ENCODE measurements at regions not wholly inside any gene's neighbourhood (a gene's known extent, or its start where the extent isn't known, plus 50 kb on each side); places are given as distances from the start of the nearest gene placed in this dataset.

DNA sequence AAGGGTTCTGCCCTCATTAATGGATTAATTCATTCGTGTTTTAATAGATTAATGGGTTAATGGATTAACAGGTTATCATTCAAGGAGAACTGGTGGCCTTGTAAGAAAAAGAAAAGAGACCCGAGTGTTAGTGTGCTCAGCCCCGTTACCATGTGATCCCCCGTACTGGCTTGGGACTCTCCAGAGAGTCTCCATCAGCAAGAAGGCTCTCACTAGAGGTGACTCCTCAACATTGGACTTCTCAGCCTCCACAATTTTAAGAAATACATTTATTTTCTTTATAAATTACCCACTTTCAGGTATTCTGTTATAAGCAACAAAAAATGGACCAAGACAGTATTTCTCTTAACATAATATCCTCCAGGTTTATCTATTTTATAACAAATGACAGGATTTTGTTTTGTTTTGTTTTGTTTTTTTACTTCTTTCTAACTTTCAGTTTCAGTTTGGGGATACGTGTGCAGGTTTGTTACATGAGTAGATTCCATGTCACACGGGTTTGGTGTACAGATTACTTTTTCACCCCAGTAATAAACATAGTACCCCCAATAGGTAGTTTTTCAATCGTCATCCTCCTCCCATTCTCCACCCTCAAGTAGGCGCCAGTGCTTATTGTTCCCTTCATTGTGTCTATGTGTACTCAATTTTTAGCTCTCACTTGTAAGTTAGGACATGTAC lies 456.1 kb downstream of the DNAH5 start:
- TF ChIP-seq, protein P1, sequence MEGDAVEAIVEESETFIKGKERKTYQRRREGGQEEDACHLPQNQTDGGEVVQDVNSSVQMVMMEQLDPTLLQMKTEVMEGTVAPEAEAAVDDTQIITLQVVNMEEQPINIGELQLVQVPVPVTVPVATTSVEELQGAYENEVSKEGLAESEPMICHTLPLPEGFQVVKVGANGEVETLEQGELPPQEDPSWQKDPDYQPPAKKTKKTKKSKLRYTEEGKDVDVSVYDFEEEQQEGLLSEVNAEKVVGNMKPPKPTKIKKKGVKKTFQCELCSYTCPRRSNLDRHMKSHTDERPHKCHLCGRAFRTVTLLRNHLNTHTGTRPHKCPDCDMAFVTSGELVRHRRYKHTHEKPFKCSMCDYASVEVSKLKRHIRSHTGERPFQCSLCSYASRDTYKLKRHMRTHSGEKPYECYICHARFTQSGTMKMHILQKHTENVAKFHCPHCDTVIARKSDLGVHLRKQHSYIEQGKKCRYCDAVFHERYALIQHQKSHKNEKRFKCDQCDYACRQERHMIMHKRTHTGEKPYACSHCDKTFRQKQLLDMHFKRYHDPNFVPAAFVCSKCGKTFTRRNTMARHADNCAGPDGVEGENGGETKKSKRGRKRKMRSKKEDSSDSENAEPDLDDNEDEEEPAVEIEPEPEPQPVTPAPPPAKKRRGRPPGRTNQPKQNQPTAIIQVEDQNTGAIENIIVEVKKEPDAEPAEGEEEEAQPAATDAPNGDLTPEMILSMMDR (IDR thresholded peaks at IDR 0.05; ENCODE audit: low read depth, low read length, missing control alignments): no peak
- DNase-seq (ENCODE audit: extremely low read depth, low read depth): no peak
- H3K4me3 ChIP-seq (replicated peaks; ENCODE audit: low read depth, low read length): no peak overlapping the region

DNA sequence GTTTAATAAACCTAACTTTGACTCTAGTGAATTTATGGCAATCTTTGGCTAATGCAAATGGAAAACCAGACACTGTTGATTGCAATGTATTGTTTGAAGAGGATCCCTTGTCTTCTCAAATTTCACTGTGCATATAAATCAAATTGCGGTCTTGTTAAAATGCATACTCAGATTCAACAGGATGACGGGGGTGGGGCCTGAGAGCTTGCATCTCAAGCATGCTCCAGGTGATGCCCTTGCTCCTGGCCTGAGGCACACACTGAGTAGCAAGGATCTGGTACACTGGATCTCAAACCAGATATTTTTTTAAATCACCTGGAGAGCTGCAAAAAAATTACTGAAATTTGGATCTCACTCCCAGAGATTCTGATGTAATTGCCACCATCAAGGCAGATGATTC lies 463.7 kb downstream of the DNAH5 start:
- DNase-seq (ENCODE audit: extremely low read depth, low read depth): no peak
- TF ChIP-seq, protein P1 (IDR thresholded peaks at IDR 0.05; ENCODE audit: low read depth, low read length, missing control alignments): no peak
- H3K4me3 ChIP-seq (replicated peaks; ENCODE audit: low read depth, low read length): no peak overlapping the region

DNA sequence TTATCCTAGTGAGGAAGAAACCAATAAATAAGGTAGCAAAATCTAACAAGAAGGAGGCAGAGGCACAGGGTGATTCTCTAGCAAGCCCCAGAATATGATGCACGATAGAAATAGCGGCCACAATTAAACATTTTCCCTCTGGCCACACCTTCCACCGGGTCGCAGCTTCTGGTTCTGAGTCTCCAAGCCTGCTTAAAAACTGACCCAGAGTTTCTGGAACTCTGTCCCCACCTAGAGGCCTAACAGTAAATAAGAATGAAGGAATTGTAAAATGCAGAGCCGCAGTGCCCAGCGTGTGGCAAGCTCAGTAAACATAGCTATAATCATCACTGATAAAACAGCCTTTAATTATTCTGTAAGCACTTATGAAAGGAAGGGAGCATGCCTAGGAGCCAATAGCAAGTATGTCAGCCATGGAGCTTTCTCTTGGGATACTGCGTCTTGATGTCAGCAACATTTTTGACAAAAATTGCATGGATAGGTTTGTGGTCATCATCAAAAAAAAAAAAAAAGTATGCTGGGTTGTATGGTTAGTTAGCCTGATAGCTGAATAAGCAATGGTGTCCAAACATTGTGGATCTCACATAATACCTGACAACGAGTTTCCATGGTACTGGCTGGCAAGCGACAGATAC lies 465.5 kb downstream of the DNAH5 start:
- DNase-seq (ENCODE audit: extremely low read depth, low read depth): peak; percentile 1
- TF ChIP-seq, protein P1 (IDR thresholded peaks at IDR 0.05; ENCODE audit: low read depth, low read length, missing control alignments): peak; percentile 26
- H3K4me3 ChIP-seq (replicated peaks; ENCODE audit: low read depth, low read length): no peak overlapping the region

DNA sequence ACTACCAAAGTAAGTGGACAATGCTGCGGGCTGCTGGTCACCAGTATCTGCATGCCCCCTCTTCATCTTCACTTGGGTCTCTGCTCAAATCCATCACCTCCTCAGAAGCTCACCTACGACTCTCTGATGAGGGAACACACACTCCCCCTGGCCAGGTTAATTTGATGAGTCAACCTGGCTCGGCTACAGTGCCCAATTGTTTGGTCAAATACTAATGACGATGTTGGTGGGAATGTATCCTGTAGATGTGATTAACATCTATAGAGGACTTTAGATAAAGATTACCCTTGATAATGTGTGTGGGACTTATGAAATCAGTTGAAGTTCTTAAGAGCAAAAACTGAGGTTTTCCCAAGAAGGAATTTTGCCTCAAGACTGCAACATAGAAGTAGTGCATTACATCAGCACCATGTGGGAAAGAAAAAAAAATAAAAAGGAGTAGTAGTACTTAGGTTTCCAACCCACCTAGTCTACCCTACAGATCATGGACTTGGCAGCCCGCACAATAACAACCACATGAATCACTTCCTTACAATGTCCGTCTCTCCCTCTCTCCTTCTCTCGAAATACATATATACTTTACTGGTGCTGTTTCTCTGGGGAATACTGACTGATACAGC lies 467.3 kb downstream of the DNAH5 start:
- no peak for DNase-seq (ENCODE audit: extremely low read depth, low read depth)
- no peak overlapping the region for H3K4me3 ChIP-seq (replicated peaks; ENCODE audit: low read depth, low read length)
- TF ChIP-seq, protein P1 (IDR thresholded peaks at IDR 0.05; ENCODE audit: low read depth, low read length, missing control alignments): no peak

DNA sequence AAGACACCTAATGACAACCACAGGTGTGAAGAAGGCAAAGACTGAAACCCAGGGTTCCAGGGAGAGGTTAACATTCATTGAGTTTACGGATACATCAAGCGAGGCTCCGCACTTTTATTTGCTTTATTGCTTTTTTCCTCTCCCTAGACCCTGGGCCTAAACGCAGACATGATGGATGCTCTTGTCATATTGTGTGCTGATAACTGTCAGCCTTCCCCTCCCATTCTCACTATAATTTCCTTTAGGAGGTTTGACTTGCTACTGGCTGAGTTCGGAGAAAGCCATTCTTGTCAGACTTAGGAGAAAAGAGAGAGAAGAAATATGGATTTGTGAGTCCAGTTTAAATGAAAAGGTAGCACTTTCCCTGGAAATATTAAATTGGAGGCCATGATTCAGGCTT lies 471.6 kb downstream of the DNAH5 start:
- TF ChIP-seq, protein P1 (IDR thresholded peaks at IDR 0.05; ENCODE audit: low read depth, low read length, missing control alignments): no peak
- DNase-seq (ENCODE audit: extremely low read depth, low read depth): no peak
- H3K4me3 ChIP-seq (replicated peaks; ENCODE audit: low read depth, low read length): no peak overlapping the region

DNA sequence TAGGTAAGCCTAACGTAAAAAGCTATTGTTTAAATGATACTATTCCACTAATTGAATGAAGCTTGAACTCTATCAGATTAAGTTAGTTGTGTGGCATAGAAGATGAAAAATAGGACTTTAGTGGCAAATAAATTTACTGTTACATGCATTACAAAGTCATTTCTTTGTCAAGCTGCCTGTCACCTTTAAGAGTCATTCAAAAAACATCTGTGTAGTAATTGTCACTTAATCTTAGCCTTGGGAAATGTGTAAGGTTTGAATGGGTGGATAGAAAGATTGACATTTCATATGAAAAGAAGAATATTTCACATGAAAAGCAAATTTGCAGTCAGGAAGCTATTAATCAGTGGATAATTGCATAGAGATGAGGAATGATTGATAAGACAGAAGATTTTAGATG lies 473.5 kb downstream of the DNAH5 start:
- DNase-seq (ENCODE audit: extremely low read depth, low read depth): no peak
- TF ChIP-seq, protein P1 (IDR thresholded peaks at IDR 0.05; ENCODE audit: low read depth, low read length, missing control alignments): no peak
- H3K4me3 ChIP-seq (replicated peaks; ENCODE audit: low read depth, low read length): no peak overlapping the region
